Esophagus muscularis mucosa (tissue), 4 donors: ENCODE measurements at regions not wholly inside any gene's neighbourhood (a gene's known extent, or its start where the extent isn't known, plus 50 kb on each side); places are given as distances from the start of the nearest gene placed in this dataset.

ENCODE experiments used
- DNase-seq: peaks from one replicate; pipeline ENCODE4 v3.0.0-alpha.2; 2017; ENCODE audit errors: extremely low spot score
- H3K27ac ChIP-seq, 4 donors: fragments of 200-600 bp; sonication (generic); replicated peaks in 1 of 4; 1 replicate in 3 of 4; 2 replicates in 1 of 4; pipeline ENCODE4 v1.5.1; 2016 to 2019; ENCODE audit warnings: mild to moderate bottlenecking in 1 of 4
- H3K27me3 ChIP-seq, 4 donors: fragments of 200-600 bp; sonication (generic); one replicate each; pipeline versions ENCODE4 v1.5.1 to v1.6.0; 2016 to 2019
- H3K36me3 ChIP-seq, 4 donors: fragments of 200-600 bp; sonication (generic); one replicate each; pipeline ENCODE4 v1.5.1; 2016 to 2019
- H3K4me1 ChIP-seq, 4 donors: fragments of 200-600 bp; sonication (generic); one replicate each; pipeline ENCODE4 v1.5.1; 2016 to 2019
- H3K4me3 ChIP-seq, 4 donors: fragments of 200-600 bp; sonication (generic); 1 replicate in 2 of 4; 2 replicates in 2 of 4; pipeline ENCODE4 v1.5.1; 2016 to 2019; ENCODE audit warnings: mild to moderate bottlenecking in 4 of 4, moderate library complexity in 1 of 4
- H3K9me3 ChIP-seq, 4 donors: fragments of 200-600 bp; sonication (generic); 1 replicate in 3 of 4; 2 replicates in 1 of 4; pipeline ENCODE4 v1.5.1; 2016 to 2019
- EP300 ChIP-seq: sonication (generic); formaldehyde crosslinking; IDR thresholded peaks from one replicate; pipeline ENCODE4 v1.6.1; 2017; ENCODE audit warnings: antibody characterized with exemption
- POLR2A ChIP-seq: fragments of 450-650 bp; IDR thresholded peaks from one replicate; pipeline ENCODE4 v1.6.1; 2017; ENCODE audit warnings: antibody characterized with exemption, moderate library complexity, mild to moderate bottlenecking, low read depth
- POLR2AphosphoS5 ChIP-seq, 2 donors: sonication (generic); formaldehyde crosslinking; IDR thresholded peaks; one replicate each; pipeline ENCODE4 v1.6.1; 2017; ENCODE audit warnings: antibody characterized with exemption in 2 of 2
- WGBS: methylation state at CpG from one replicate; pipeline ENCODE4 v1.1.5; 2018; 5-methylcytosine and 5-hydroxymethylcytosine counted together
- intact Hi-C: fragments of 100-400 bp; cut with DNase I; formaldehyde crosslinking; loops from one replicate; pipeline ENCODE4 v1.15.1; 2023
- TF ChIP-seq, protein P1 (sequence below), 3 experiments: fragments of 200-600 bp in 2 of 3; fragments of 450-650 bp in 1 of 3; sonication (generic) in 2 of 3; IDR thresholded peaks; one replicate each; pipeline ENCODE4 v1.5.1; 2017 to 2019; ENCODE audit warnings: antibody characterized with exemption in 3 of 3, mild to moderate bottlenecking in 2 of 3, moderate library complexity in 1 of 3

DNA sequence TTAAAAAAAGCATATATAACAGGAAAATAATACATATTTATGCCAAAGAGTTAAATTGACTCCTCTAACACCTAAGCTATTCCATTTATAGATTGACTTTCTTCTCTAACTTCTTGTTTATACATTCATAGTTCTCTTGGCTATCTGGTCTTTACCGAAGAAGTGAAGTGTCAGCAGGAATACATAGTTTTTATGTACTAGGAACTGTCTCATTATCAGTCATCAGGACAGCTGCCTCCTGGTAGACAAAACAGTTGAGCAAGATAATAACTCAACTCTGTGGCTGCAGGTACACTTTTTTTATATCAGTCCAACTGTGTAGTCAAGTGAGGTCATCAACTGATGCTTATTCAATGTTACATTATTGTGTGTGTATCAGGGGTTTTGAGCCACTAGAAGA lies 1436.0 kb upstream of the NUDT12 start:
- WGBS: 39% methylated on average over 1 of the region's 1 CpG
- no peak overlapping the region for H3K4me3 ChIP-seq
- H3K9me3 ChIP-seq: no peaks in the 10 kb centered on the region
- intact Hi-C loops: no loop called here
- H3K4me1 ChIP-seq: no peaks in the 10 kb centered on the region
- no peak overlapping the region for H3K27ac ChIP-seq
- TF ChIP-seq POLR2A: no peak
- H3K27me3 ChIP-seq: no peaks in the 10 kb centered on the region
- DNase-seq: no peak
- H3K36me3 ChIP-seq: no peaks in the 10 kb centered on the region

DNA sequence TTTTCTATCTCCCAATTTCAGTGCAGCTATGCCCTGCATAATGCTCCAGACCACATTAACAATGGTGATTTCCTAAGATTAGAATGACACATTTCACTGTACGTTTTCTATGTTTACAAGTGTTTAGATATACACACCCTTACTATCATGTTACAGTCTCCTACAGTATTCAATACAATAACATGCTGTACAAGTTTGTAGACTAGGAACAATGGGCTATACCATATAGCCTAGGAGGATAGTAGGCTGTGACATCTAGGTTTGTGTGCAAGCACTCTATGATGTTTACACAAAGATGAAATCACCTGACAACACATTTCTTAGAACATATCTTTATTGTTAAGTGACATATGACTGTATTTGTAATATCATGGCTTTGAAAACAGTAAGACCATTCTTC lies 1435.6 kb upstream of the NUDT12 start:
- Histone ChIP-seq H3K27me3 (no peaks in the 10 kb centered on the region), H3K27ac (no peak overlapping the region), H3K4me3 (no peak overlapping the region), H3K4me1 (no peaks in the 10 kb centered on the region), H3K36me3 (no peaks in the 10 kb centered on the region), H3K9me3 (no peaks in the 10 kb centered on the region)
- 40% methylated on average over 1 of the region's 1 CpG for WGBS
- no peak for DNase-seq
- intact Hi-C loops: no loop called here
- TF ChIP-seq POLR2A (no peak), EP300 (no peak), POLR2AphosphoS5 (IDR thresholded peaks at IDR 0.05) (no peak)
- TF ChIP-seq, protein P1, sequence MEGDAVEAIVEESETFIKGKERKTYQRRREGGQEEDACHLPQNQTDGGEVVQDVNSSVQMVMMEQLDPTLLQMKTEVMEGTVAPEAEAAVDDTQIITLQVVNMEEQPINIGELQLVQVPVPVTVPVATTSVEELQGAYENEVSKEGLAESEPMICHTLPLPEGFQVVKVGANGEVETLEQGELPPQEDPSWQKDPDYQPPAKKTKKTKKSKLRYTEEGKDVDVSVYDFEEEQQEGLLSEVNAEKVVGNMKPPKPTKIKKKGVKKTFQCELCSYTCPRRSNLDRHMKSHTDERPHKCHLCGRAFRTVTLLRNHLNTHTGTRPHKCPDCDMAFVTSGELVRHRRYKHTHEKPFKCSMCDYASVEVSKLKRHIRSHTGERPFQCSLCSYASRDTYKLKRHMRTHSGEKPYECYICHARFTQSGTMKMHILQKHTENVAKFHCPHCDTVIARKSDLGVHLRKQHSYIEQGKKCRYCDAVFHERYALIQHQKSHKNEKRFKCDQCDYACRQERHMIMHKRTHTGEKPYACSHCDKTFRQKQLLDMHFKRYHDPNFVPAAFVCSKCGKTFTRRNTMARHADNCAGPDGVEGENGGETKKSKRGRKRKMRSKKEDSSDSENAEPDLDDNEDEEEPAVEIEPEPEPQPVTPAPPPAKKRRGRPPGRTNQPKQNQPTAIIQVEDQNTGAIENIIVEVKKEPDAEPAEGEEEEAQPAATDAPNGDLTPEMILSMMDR (IDR thresholded peaks at IDR 0.05): no peak

DNA sequence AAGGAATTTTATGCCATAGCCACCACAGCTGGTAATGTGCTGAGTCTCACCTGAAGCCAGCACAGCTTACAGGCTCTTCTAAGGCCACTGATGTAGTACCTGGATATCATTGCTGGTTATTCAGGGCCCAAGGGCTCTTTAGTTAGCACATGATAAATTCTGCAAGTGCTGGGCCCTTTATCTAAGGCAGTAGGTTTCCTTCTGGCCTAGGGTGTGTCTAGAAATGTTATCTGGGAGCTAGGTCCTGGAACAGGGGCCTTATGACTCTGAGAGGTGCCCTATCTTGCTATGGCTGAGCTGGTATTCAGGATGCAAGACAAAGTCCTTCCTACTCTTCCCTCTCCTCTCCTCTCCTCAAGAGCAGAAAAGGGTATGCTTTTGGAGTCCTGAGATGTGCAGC lies 1424.5 kb upstream of the NUDT12 start:
- TF ChIP-seq, protein P1 (IDR thresholded peaks at IDR 0.05): no peak
- no peak for TF ChIP-seq POLR2AphosphoS5 (IDR thresholded peaks at IDR 0.05)
- no peak for TF ChIP-seq POLR2A
- TF ChIP-seq EP300: no peak
- Histone ChIP-seq H3K27ac (no peak overlapping the region), H3K36me3 (no peaks in the 10 kb centered on the region), H3K27me3 (no peaks in the 10 kb centered on the region), H3K9me3 (peaks cover 0 to 9% (median 0%) of the 10 kb centered on the region in 4 donors), H3K4me1 (no peaks in the 10 kb centered on the region), H3K4me3 (no peak overlapping the region)
- no peak for DNase-seq
- intact Hi-C loops: no loop called here

DNA sequence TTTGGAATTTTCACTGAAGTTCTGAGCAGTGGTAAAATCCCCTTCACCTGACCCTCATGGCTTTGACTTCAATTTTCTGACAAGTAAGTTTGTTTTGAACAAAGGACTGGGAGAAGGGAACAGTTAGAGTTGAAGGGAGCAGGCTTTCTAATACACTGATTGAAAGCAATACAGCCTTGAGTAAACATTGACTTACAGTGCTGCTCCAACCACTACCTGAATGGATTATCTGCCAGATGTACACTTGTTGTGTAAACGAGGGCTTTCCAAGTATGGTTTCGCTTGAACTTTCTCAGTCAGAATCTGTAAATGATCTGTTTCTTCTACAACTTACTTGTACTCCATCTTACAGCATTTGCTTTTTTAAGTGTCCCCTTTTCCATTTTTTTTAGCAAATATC lies 1414.9 kb upstream of the NUDT12 start:
- H3K4me3 ChIP-seq: no peak overlapping the region
- no peaks in the 10 kb centered on the region for H3K36me3 ChIP-seq
- H3K27me3 ChIP-seq: no peaks in the 10 kb centered on the region
- TF ChIP-seq POLR2A (no peak), EP300 (no peak), POLR2AphosphoS5 (IDR thresholded peaks at IDR 0.05) (no peak)
- TF ChIP-seq, protein P1 (IDR thresholded peaks at IDR 0.05): no peak
- H3K9me3 ChIP-seq: no peaks in the 10 kb centered on the region
- H3K27ac ChIP-seq: no peak overlapping the region
- WGBS: 29% methylated on average over 2 of the region's 2 CpGs
- no peak for DNase-seq
- intact Hi-C loops: no loop called here
- no peaks in the 10 kb centered on the region for H3K4me1 ChIP-seq

DNA sequence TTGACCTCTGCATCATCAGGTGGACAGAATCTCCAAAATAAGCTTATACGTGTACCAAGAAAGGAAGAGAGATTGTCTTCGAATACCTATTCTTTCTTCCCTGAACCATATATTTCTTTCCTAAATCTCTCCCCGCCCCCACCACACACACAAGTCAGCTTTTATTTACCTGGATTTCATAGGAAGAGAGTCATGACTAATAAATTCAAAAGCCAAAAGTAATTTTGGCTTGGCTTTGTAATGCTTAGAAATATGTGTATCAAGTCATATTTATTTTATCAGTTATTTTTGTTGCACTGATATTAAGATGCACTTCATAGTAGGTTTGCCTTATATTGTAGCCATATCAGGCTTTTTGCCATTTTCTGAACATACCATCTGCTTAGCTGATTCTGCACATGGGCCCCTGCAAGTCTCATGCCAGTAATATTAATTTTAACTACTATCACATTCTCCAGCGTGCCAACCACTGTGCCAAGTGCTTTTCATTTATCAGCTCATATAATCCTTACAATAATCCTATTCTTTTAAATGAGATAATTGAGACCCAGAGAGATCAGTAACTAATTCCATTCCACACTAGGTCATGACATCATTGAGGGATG lies 1405.3 kb upstream of the NUDT12 start:
- Histone ChIP-seq H3K4me3 (no peak overlapping the region), H3K36me3 (no peaks in the 10 kb centered on the region), H3K27me3 (no peaks in the 10 kb centered on the region), H3K27ac (no peak overlapping the region), H3K9me3 (no peaks in the 10 kb centered on the region), H3K4me1 (no peaks in the 10 kb centered on the region)
- WGBS: 89% methylated on average over 4 of the region's 4 CpGs
- intact Hi-C loops: no loop called here
- DNase-seq: no peak
- TF ChIP-seq, protein P1 (IDR thresholded peaks at IDR 0.05): no peak
- TF ChIP-seq POLR2AphosphoS5 (IDR thresholded peaks at IDR 0.05) (no peak), POLR2A (no peak), EP300 (no peak)
